PFSK-1 (cell line): ENCODE measurements at regions not wholly inside any gene's neighbourhood (a gene's known extent, or its start where the extent isn't known, plus 50 kb on each side); places are given as distances from the start of the nearest gene placed in this dataset.

Source experiments
- POLR2AphosphoS5 ChIP-seq: IDR thresholded peaks from 2 replicates; pipeline ENCODE4 v1.6.1; 2012; ENCODE audit warnings: low read depth, mild to moderate bottlenecking, control low read depth, low read length, moderate library complexity
- REST ChIP-seq, 2 experiments: IDR thresholded peaks; 2 replicates each; pipeline versions ENCODE4 v1.6.1 to v1.8.0; 2011 to 2012; ENCODE audit warnings: low read depth in 2 of 2, low read length in 2 of 2, control low read depth in 1 of 2, inconsistent platforms in 1 of 2, mild to moderate bottlenecking in 1 of 2, moderate library complexity in 1 of 2; ENCODE audit not compliant: insufficient read depth in 1 of 2
- SIN3A ChIP-seq: IDR thresholded peaks from 2 replicates; pipeline ENCODE4 v1.6.1; 2012; ENCODE audit warnings: mild to moderate bottlenecking, low read length, moderate library complexity, borderline replicate concordance; ENCODE audit not compliant: insufficient read depth
- TAF1 ChIP-seq: IDR thresholded peaks from 2 replicates; pipeline ENCODE4 v1.6.1; 2012; ENCODE audit warnings: low read length, control low read depth, borderline replicate concordance; ENCODE audit not compliant: insufficient read depth

- TF ChIP-seq REST (IDR thresholded peaks at IDR 0.05; ENCODE audit: insufficient read depth in 1 of 2, low read depth in 2 of 2, low read length in 2 of 2) (no peak), TAF1 (no peak), POLR2AphosphoS5 (no peak), SIN3A (no peak)
These were observed 156.8 kb upstream of the ARID1B start for GRCh38 chr6:156620331-156620730.
